OCI-LY3 (cell line): ENCODE measurements at regions not wholly inside any gene's neighbourhood (a gene's known extent, or its start where the extent isn't known, plus 50 kb on each side); places are given as distances from the start of the nearest gene placed in this dataset.

Source experiments
- EZH2phosphoT487 ChIP-seq: fragments of 200-600 bp; shearing (Covaris generic); IDR thresholded peaks from 2 replicates; pipeline ENCODE4 v1.6.1; 2018; ENCODE audit warnings: antibody characterized with exemption, mixed run types, low read depth
- TF ChIP-seq, protein P1 (sequence below): fragments of 200-600, 300-600 bp; sonication (generic); IDR thresholded peaks from 2 replicates; pipeline ENCODE4 v1.5.1; 2014; ENCODE audit warnings: antibody characterized with exemption, low read length, low read depth

DNA sequence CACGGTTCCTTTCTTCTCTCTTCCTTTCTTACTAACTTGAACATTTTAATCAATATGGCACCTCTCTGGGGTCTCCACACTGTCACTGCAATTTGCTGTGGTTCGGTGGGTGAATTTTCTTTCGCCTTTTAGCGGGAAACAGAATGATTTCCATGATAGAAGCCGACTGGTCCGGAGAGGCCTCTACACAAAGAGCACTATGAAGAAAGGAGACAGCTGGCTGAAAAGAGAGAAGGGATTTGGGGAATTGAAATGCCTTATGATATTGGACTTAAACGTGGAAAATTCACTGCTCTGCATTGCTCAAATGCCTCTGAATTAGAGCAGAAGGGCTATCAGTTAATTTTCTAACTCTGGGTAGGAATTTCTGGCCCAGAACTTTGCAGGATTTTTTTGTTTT is 55.9 kb downstream of the KCNA5 start:
- TF ChIP-seq, protein P1, sequence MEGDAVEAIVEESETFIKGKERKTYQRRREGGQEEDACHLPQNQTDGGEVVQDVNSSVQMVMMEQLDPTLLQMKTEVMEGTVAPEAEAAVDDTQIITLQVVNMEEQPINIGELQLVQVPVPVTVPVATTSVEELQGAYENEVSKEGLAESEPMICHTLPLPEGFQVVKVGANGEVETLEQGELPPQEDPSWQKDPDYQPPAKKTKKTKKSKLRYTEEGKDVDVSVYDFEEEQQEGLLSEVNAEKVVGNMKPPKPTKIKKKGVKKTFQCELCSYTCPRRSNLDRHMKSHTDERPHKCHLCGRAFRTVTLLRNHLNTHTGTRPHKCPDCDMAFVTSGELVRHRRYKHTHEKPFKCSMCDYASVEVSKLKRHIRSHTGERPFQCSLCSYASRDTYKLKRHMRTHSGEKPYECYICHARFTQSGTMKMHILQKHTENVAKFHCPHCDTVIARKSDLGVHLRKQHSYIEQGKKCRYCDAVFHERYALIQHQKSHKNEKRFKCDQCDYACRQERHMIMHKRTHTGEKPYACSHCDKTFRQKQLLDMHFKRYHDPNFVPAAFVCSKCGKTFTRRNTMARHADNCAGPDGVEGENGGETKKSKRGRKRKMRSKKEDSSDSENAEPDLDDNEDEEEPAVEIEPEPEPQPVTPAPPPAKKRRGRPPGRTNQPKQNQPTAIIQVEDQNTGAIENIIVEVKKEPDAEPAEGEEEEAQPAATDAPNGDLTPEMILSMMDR: no peak
- no peak for TF ChIP-seq EZH2phosphoT487
